ENCODE measurements at regions not wholly inside any gene's neighbourhood (a gene's known extent, or its start where the extent isn't known, plus 50 kb on each side); places are given as distances from the start of the nearest gene placed in this dataset.

GRCh38 chr4:125140966-125141495 is 173.7 kb upstream of the FAT4 start:
- DNase-seq (ENCODE audit: low spot score), result no peak

GRCh38 chr4:125135652-125136051 is 179.1 kb upstream of the FAT4 start:
- DNase-seq (ENCODE audit: low spot score), result no peak

- DNase-seq (ENCODE audit: low spot score), result no peak
Observed at GRCh38 chr4:125132729-125133128, 182.0 kb upstream of the FAT4 start.

- no peak for DNase-seq (ENCODE audit: low spot score)
Observed at GRCh38 chr4:125131891-125132680, 182.7 kb upstream of the FAT4 start.

- no peak for DNase-seq (ENCODE audit: low spot score)
Observed at GRCh38 chr4:125125276-125125675, 189.5 kb upstream of the FAT4 start.

GRCh38 chr4:125123570-125124109 is 191.1 kb upstream of the FAT4 start:
- DNase-seq (ENCODE audit: low spot score), result no peak

GRCh38 chr4:125121581-125121980 is 193.2 kb upstream of the FAT4 start:
- DNase-seq (ENCODE audit: low spot score), result no peak

GRCh38 chr4:125116431-125116830 is 198.3 kb upstream of the FAT4 start:
- no peak for DNase-seq (ENCODE audit: low spot score)

GRCh38 chr4:125115941-125116340 is 198.8 kb upstream of the FAT4 start:
- no peak for DNase-seq (ENCODE audit: low spot score)

GRCh38 chr4:125115476-125115875 is 199.3 kb upstream of the FAT4 start:
- DNase-seq (ENCODE audit: low spot score), result no peak

- no peak for DNase-seq (ENCODE audit: low spot score)
Observed at GRCh38 chr4:125112536-125112935, 202.2 kb upstream of the FAT4 start.

- no peak for DNase-seq (ENCODE audit: low spot score)
Observed at GRCh38 chr4:125111323-125111722, 203.4 kb upstream of the FAT4 start.

- DNase-seq (ENCODE audit: low spot score), result no peak
Observed at GRCh38 chr4:125105561-125105960, 209.2 kb upstream of the FAT4 start.

GRCh38 chr4:125104616-125105015 is 210.1 kb upstream of the FAT4 start:
- no peak for DNase-seq (ENCODE audit: low spot score)

- DNase-seq (ENCODE audit: low spot score), result no peak
Observed at GRCh38 chr4:125101719-125102118, 213.0 kb upstream of the FAT4 start.

GRCh38 chr4:125097729-125098128 is 217.0 kb upstream of the FAT4 start:
- DNase-seq (ENCODE audit: low spot score), result no peak

GRCh38 chr4:125096662-125097061 is 218.1 kb upstream of the FAT4 start:
- no peak for DNase-seq (ENCODE audit: low spot score)

- no peak for DNase-seq (ENCODE audit: low spot score)
Observed at GRCh38 chr4:125091541-125091940, 223.2 kb upstream of the FAT4 start.

- no peak for DNase-seq (ENCODE audit: low spot score)
Observed at GRCh38 chr4:125091101-125091500, 223.7 kb upstream of the FAT4 start.

GRCh38 chr4:125084608-125085007 is 230.1 kb upstream of the FAT4 start:
- DNase-seq (ENCODE audit: low spot score), result no peak

GRCh38 chr4:125082729-125083417 is 231.9 kb upstream of the FAT4 start:
- no peak for DNase-seq (ENCODE audit: low spot score)

- DNase-seq (ENCODE audit: low spot score), result no peak
Observed at GRCh38 chr4:125072269-125072668, 242.5 kb upstream of the FAT4 start.

GRCh38 chr4:125070861-125071260 is 243.9 kb upstream of the FAT4 start:
- DNase-seq (ENCODE audit: low spot score), result peak; percentile 10

Measured in pons (tissue), 1 donor.